ENCODE measurements at regions not wholly inside any gene's neighbourhood (a gene's known extent, or its start where the extent isn't known, plus 50 kb on each side); places are given as distances from the start of the nearest gene placed in this dataset.

GRCh38 chr3:193902607-193903511, 233.1 kb upstream of the HES1 start:
- POLR2A ChIA-PET (ENCODE audit: low non-redundant PET), result no interaction called here
- CTCF ChIA-PET, result no interaction called here
- H3K27ac ChIP-seq, result no peak overlapping the region
- DNase-seq (ENCODE audit: low spot score), result no peak
- TF ChIP-seq, protein P1, sequence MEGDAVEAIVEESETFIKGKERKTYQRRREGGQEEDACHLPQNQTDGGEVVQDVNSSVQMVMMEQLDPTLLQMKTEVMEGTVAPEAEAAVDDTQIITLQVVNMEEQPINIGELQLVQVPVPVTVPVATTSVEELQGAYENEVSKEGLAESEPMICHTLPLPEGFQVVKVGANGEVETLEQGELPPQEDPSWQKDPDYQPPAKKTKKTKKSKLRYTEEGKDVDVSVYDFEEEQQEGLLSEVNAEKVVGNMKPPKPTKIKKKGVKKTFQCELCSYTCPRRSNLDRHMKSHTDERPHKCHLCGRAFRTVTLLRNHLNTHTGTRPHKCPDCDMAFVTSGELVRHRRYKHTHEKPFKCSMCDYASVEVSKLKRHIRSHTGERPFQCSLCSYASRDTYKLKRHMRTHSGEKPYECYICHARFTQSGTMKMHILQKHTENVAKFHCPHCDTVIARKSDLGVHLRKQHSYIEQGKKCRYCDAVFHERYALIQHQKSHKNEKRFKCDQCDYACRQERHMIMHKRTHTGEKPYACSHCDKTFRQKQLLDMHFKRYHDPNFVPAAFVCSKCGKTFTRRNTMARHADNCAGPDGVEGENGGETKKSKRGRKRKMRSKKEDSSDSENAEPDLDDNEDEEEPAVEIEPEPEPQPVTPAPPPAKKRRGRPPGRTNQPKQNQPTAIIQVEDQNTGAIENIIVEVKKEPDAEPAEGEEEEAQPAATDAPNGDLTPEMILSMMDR (conservative IDR thresholded peaks at IDR 0.05; ENCODE audit: low read depth), result no peak

GRCh38 chr3:193903512-193903817, 232.5 kb upstream of the HES1 start:
- ChIA-PET CTCF (no interaction called here), POLR2A (ENCODE audit: low non-redundant PET) (no interaction called here)
- no peak for DNase-seq (ENCODE audit: low spot score)
- no peak overlapping the region for H3K27ac ChIP-seq
- TF ChIP-seq, protein P1 (conservative IDR thresholded peaks at IDR 0.05; ENCODE audit: low read depth), result no peak

GRCh38 chr3:193903966-193904365, 232.0 kb upstream of the HES1 start:
- TF ChIP-seq, protein P1 (conservative IDR thresholded peaks at IDR 0.05; ENCODE audit: low read depth), result no peak
- H3K27ac ChIP-seq, result no peak overlapping the region
- CTCF ChIA-PET, result no interaction called here
- no peak for DNase-seq (ENCODE audit: low spot score)
- POLR2A ChIA-PET (ENCODE audit: low non-redundant PET), result no interaction called here

- ChIA-PET CTCF (interaction anchor here (0.6 kb wide), 1 partner anchor 9 kb away, joined by 3 read pairs; no protein-coding TSS in a partner anchor), POLR2A (ENCODE audit: low non-redundant PET) (no interaction called here)
- no peak overlapping the region for H3K27ac ChIP-seq
- no peak for DNase-seq (ENCODE audit: low spot score)
- TF ChIP-seq, protein P1 (conservative IDR thresholded peaks at IDR 0.05; ENCODE audit: low read depth), result no peak
These were observed 230.2 kb upstream of the HES1 start for GRCh38 chr3:193905541-193906396.

DNA sequence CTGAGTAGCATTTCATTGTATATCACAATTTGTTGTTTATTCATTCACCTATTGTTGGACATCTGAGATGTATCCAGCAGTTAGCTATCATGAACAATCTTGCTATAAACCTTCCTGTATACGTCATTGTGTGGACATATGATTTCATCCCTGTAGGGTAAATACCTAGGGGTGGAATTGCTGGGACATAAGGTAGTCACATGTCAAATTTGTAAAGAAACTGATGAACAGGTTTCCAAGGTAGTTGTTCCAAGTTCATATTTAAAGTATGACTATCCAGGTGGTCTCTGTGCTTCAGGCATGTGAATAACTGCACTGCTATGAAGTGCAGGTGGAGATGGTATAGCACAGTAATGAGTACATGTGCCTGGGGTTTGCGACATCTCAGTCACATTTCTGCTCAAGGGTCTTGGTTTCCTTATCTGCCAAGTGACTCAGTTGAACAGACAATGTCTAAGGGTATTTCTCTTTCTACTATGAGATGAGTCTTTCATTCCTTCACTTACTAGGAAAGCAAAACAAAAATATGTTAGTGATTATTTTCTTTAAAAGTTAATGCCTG, 229.0 kb upstream of the HES1 start:
- POLR2A ChIA-PET (ENCODE audit: low non-redundant PET), result no interaction called here
- no peak for DNase-seq (ENCODE audit: low spot score)
- CTCF ChIA-PET, result no interaction called here
- no peak overlapping the region for H3K27ac ChIP-seq
- TF ChIP-seq, protein P1 (conservative IDR thresholded peaks at IDR 0.05; ENCODE audit: low read depth), result no peak

- no peak overlapping the region for H3K27ac ChIP-seq
- ChIA-PET POLR2A (ENCODE audit: low non-redundant PET) (no interaction called here), CTCF (no interaction called here)
- DNase-seq (ENCODE audit: low spot score), result no peak
- TF ChIP-seq, protein P1 (conservative IDR thresholded peaks at IDR 0.05; ENCODE audit: low read depth), result no peak
These were observed 227.7 kb upstream of the HES1 start for GRCh38 chr3:193908181-193908744.

Measured in RWPE1 (cell line).